ENCODE measurements at regions not wholly inside any gene's neighbourhood (a gene's known extent, or its start where the extent isn't known, plus 50 kb on each side); places are given as distances from the start of the nearest gene placed in this dataset.

DNA sequence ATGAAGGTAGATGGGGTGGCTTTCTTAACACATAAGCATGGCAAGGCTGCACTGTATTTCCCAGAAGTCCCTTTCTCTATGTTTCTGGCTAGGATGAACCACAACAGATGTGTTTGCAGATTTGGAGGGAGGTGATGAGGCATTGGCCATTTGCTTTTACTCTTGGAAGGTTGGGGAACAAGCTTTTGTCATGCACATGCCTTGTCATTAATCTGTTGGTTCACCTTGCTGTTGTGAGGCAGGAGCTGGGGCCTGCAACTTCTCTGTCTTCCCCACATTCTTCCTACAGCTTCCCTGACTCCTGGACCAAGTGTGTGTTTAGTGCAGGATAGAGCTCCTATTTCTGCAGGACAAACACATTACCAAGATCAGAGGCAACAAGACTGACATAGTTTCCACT, 326.2 kb upstream of the SPTLC3 start:
- TF ChIP-seq EZH2 (IDR thresholded peaks at IDR 0.05; ENCODE audit: low read length, missing control alignments), result no peak
- TF ChIP-seq, protein P1, sequence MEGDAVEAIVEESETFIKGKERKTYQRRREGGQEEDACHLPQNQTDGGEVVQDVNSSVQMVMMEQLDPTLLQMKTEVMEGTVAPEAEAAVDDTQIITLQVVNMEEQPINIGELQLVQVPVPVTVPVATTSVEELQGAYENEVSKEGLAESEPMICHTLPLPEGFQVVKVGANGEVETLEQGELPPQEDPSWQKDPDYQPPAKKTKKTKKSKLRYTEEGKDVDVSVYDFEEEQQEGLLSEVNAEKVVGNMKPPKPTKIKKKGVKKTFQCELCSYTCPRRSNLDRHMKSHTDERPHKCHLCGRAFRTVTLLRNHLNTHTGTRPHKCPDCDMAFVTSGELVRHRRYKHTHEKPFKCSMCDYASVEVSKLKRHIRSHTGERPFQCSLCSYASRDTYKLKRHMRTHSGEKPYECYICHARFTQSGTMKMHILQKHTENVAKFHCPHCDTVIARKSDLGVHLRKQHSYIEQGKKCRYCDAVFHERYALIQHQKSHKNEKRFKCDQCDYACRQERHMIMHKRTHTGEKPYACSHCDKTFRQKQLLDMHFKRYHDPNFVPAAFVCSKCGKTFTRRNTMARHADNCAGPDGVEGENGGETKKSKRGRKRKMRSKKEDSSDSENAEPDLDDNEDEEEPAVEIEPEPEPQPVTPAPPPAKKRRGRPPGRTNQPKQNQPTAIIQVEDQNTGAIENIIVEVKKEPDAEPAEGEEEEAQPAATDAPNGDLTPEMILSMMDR (conservative IDR thresholded peaks at IDR 0.05 in 1 of 2, IDR thresholded peaks at IDR 0.05 in 1 of 2; ENCODE audit: low read depth in 1 of 2, low read length in 2 of 2), result no peak
- Histone ChIP-seq H3K9me3 (ENCODE audit: control insufficient read depth, insufficient read depth, low read depth, low read length) (no peaks in the 10 kb centered on the region), H3K36me3 (ENCODE audit: control insufficient read depth, insufficient read depth, low read length) (no peaks in the 10 kb centered on the region), H2AFZ (ENCODE audit: low read length) (no peak overlapping the region), H3K27me3 (ENCODE audit: control insufficient read depth, insufficient read depth, low read length) (no peaks in the 10 kb centered on the region), H3K9ac (ENCODE audit: insufficient read depth, low read length) (no peak overlapping the region), H3K27ac (ENCODE audit: insufficient read depth, low read length) (no peak overlapping the region), H3K4me2 (ENCODE audit: extremely low read depth, insufficient read depth, low read length) (no peak overlapping the region), H3K4me1 (ENCODE audit: control insufficient read depth, extremely low read depth, insufficient read depth, low read length) (no peaks in the 10 kb centered on the region), H3K4me3 (replicated peaks in 1 of 4; ENCODE audit: control extremely low read depth in 1 of 4, insufficient read depth in 1 of 4, low read depth in 3 of 4, low read length in 4 of 4) (no peak overlapping the region), H4K20me1 (ENCODE audit: control insufficient read depth, extremely low read depth, insufficient read depth, low read length) (no peaks in the 10 kb centered on the region), H3K79me2 (ENCODE audit: control insufficient read depth, insufficient read depth, low read length) (no peaks in the 10 kb centered on the region)
- no peak for DNase-seq (ENCODE audit: low read depth in 2 of 2)

DNA sequence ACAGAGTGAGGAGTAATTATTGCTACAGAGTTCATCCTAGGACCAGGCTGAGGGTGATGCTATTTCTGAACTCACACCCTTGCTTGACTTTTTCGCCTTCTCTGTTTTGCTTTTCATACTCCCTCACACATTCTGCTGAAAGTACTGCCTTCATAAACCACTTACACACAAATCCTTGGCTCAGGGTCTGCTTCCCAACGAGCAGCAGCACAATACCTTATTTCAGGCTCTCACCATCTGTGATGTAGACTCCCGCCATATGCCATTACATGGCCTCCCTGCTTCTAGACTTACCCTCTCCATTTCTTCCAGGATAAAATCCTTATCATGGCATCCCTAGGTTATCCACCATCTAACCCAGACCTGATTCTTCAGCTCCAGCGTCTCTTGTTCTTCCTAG, 321.3 kb upstream of the SPTLC3 start:
- Histone ChIP-seq H2AFZ (ENCODE audit: low read length) (no peak overlapping the region), H3K4me3 (replicated peaks in 1 of 4; ENCODE audit: control extremely low read depth in 1 of 4, insufficient read depth in 1 of 4, low read depth in 3 of 4, low read length in 4 of 4) (no peak overlapping the region), H3K27me3 (ENCODE audit: control insufficient read depth, insufficient read depth, low read length) (no peaks in the 10 kb centered on the region), H3K79me2 (ENCODE audit: control insufficient read depth, insufficient read depth, low read length) (no peaks in the 10 kb centered on the region), H3K9ac (ENCODE audit: insufficient read depth, low read length) (no peak overlapping the region), H3K9me3 (ENCODE audit: control insufficient read depth, insufficient read depth, low read depth, low read length) (no peaks in the 10 kb centered on the region), H4K20me1 (ENCODE audit: control insufficient read depth, extremely low read depth, insufficient read depth, low read length) (no peaks in the 10 kb centered on the region), H3K36me3 (ENCODE audit: control insufficient read depth, insufficient read depth, low read length) (no peaks in the 10 kb centered on the region), H3K4me2 (ENCODE audit: extremely low read depth, insufficient read depth, low read length) (no peak overlapping the region), H3K27ac (ENCODE audit: insufficient read depth, low read length) (no peak overlapping the region), H3K4me1 (ENCODE audit: control insufficient read depth, extremely low read depth, insufficient read depth, low read length) (no peaks in the 10 kb centered on the region)
- TF ChIP-seq, protein P1 (conservative IDR thresholded peaks at IDR 0.05 in 1 of 2, IDR thresholded peaks at IDR 0.05 in 1 of 2; ENCODE audit: low read depth in 1 of 2, low read length in 2 of 2), result no peak
- no peak for TF ChIP-seq EZH2 (IDR thresholded peaks at IDR 0.05; ENCODE audit: low read length, missing control alignments)
- DNase-seq (ENCODE audit: low read depth in 2 of 2), result no peak

DNA sequence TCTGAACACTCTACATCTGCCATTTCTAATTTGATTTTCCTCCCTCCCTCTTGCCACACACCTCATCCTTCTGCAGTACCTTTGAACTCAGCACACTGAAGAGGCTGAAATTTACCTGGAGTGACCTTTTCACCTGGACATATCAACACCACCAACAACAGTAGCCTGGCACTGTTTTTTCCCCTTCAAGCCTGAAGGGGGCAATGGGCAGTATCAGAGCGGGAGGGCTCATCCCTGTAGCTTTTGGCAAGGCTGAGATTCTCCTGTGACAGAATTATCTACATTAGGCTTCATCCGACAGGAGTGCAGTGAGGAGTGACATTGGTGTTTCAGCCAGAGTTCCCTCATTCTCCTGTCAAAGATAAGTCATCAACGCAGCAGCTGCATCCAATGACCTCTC, 312.8 kb upstream of the SPTLC3 start:
- Histone ChIP-seq H3K36me3 (ENCODE audit: control insufficient read depth, insufficient read depth, low read length) (no peaks in the 10 kb centered on the region), H3K79me2 (ENCODE audit: control insufficient read depth, insufficient read depth, low read length) (no peaks in the 10 kb centered on the region), H3K4me2 (ENCODE audit: extremely low read depth, insufficient read depth, low read length) (no peak overlapping the region), H3K9ac (ENCODE audit: insufficient read depth, low read length) (no peak overlapping the region), H3K9me3 (ENCODE audit: control insufficient read depth, insufficient read depth, low read depth, low read length) (no peaks in the 10 kb centered on the region), H3K27ac (ENCODE audit: insufficient read depth, low read length) (no peak overlapping the region), H3K27me3 (ENCODE audit: control insufficient read depth, insufficient read depth, low read length) (no peaks in the 10 kb centered on the region), H2AFZ (ENCODE audit: low read length) (no peak overlapping the region), H4K20me1 (ENCODE audit: control insufficient read depth, extremely low read depth, insufficient read depth, low read length) (no peaks in the 10 kb centered on the region), H3K4me1 (ENCODE audit: control insufficient read depth, extremely low read depth, insufficient read depth, low read length) (no peaks in the 10 kb centered on the region), H3K4me3 (replicated peaks in 1 of 4; ENCODE audit: control extremely low read depth in 1 of 4, insufficient read depth in 1 of 4, low read depth in 3 of 4, low read length in 4 of 4) (no peak overlapping the region)
- no peak for DNase-seq (ENCODE audit: low read depth in 2 of 2)
- TF ChIP-seq, protein P1 (conservative IDR thresholded peaks at IDR 0.05 in 1 of 2, IDR thresholded peaks at IDR 0.05 in 1 of 2; ENCODE audit: low read depth in 1 of 2, low read length in 2 of 2), result no peak
- no peak for TF ChIP-seq EZH2 (IDR thresholded peaks at IDR 0.05; ENCODE audit: low read length, missing control alignments)
